Tibial nerve (tissue), 3 donors: ENCODE measurements at regions not wholly inside any gene's neighbourhood (a gene's known extent, or its start where the extent isn't known, plus 50 kb on each side); places are given as distances from the start of the nearest gene placed in this dataset.

Source experiments
- POLR2A ChIP-seq, 2 donors: fragments of 450-650 bp; IDR thresholded peaks; one replicate each; pipeline ENCODE4 v1.6.1; 2017; ENCODE audit warnings: antibody characterized with exemption in 2 of 2, mild to moderate bottlenecking in 2 of 2, moderate library complexity in 2 of 2
- TF ChIP-seq, protein P1 (sequence below), 5 experiments: fragments of 200-600 bp in 3 of 5; fragments of 450-650 bp in 2 of 5; sonication (generic) in 3 of 5; IDR thresholded peaks; one replicate each; pipeline ENCODE4 v1.5.1; 2016 to 2019; ENCODE audit warnings: antibody characterized with exemption in 5 of 5, mild to moderate bottlenecking in 3 of 5, moderate library complexity in 2 of 5

- TF ChIP-seq, protein P1, sequence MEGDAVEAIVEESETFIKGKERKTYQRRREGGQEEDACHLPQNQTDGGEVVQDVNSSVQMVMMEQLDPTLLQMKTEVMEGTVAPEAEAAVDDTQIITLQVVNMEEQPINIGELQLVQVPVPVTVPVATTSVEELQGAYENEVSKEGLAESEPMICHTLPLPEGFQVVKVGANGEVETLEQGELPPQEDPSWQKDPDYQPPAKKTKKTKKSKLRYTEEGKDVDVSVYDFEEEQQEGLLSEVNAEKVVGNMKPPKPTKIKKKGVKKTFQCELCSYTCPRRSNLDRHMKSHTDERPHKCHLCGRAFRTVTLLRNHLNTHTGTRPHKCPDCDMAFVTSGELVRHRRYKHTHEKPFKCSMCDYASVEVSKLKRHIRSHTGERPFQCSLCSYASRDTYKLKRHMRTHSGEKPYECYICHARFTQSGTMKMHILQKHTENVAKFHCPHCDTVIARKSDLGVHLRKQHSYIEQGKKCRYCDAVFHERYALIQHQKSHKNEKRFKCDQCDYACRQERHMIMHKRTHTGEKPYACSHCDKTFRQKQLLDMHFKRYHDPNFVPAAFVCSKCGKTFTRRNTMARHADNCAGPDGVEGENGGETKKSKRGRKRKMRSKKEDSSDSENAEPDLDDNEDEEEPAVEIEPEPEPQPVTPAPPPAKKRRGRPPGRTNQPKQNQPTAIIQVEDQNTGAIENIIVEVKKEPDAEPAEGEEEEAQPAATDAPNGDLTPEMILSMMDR (IDR thresholded peaks at IDR 0.05): no peak
- no peak for TF ChIP-seq POLR2A (IDR thresholded peaks at IDR 0.05)
These were observed 608.2 kb upstream of the ACVR2A start for GRCh38 chr2:147236601-147237000.
